ENCODE measurements at regions not wholly inside any gene's neighbourhood (a gene's known extent, or its start where the extent isn't known, plus 50 kb on each side); places are given as distances from the start of the nearest gene placed in this dataset.

DNA sequence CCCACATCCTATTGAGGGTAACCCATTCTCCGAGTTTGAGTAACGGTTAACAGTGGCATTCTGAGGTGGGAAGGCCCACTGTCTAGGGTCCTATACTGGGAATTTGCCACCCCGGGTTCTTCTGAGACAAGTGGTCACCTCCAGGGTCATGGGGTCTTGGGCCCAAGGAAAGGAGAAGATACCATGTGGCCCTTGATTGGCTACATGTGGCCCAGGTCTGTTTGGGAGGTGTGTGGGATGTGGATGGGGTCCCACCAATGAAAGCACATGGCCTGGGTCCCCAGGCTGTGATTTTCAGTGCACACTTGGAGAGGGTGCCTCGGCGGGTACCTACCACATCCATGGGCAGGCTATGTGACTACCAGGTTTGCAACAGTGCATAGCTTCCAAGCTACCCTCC is 214.4 kb downstream of the UBE3A start:
- FAIRE-seq (no peak), DNase-seq (ENCODE audit: low read depth, low spot score) (no peak)
- no peak overlapping the region for H3K4me3 ChIP-seq (replicated peaks in 1 of 3; ENCODE audit: insufficient read depth in 1 of 3, low read depth in 1 of 3, low read length in 3 of 3)
- H3K27ac ChIP-seq (ENCODE audit: insufficient read depth, low read depth, low read length) = no peak overlapping the region
- no peaks in the 10 kb centered on the region for H3K36me3 ChIP-seq (ENCODE audit: control insufficient read depth in 2 of 2, extremely low read depth in 1 of 2, insufficient read depth in 2 of 2, low read length in 2 of 2)
- no peaks in the 10 kb centered on the region for H4K20me1 ChIP-seq (replicated peaks; ENCODE audit: control insufficient read depth, extremely low read depth, insufficient read depth, low read length)
- H2AFZ ChIP-seq (ENCODE audit: low read depth, low read length) = no peak overlapping the region
- no peaks in the 10 kb centered on the region for H3K27me3 ChIP-seq (ENCODE audit: control insufficient read depth in 2 of 2, insufficient read depth in 2 of 2, low read length in 2 of 2)
- no TSS peak for BruUV-seq (replicated peaks)
- H3K9ac ChIP-seq (replicated peaks; ENCODE audit: extremely low read depth, insufficient read depth, low read length) = no peak overlapping the region
- H3K79me2 ChIP-seq (ENCODE audit: control insufficient read depth, insufficient read depth, low read length) = no peaks in the 10 kb centered on the region
- dilution Hi-C loops (cut with MboI; ENCODE audit: extremely low pct_ligation_motif_present, low sequenced_read_pairs) (no loop called here), intact Hi-C loops (cut with micrococcal nuclease) (no loop called here)
- POLR2A ChIA-PET = no interaction called here
- TF ChIP-seq JUN (IDR thresholded peaks at IDR 0.05; ENCODE audit: borderline replicate concordance, insufficient read depth, insufficient read length, low read depth) = no peak
- TF ChIP-seq POLR2A (IDR thresholded peaks at IDR 0.05; ENCODE audit: low read depth, low read length) = no peak
- CTCF ChIA-PET = no interaction called here
- H3K9me3 ChIP-seq (replicated peaks; ENCODE audit: control insufficient read depth, insufficient read depth, low read length) = peaks cover 7% of the 10 kb centered on the region
- no peak overlapping the region for H3K4me2 ChIP-seq (ENCODE audit: insufficient read depth, low read length)
- H3K4me1 ChIP-seq (ENCODE audit: control insufficient read depth, extremely low read depth, insufficient read depth, low read length) = no peaks in the 10 kb centered on the region
- H3K9me1 ChIP-seq (replicated peaks; ENCODE audit: control insufficient read depth, extremely low read depth, insufficient read depth, low read length) = no peaks in the 10 kb centered on the region

DNA sequence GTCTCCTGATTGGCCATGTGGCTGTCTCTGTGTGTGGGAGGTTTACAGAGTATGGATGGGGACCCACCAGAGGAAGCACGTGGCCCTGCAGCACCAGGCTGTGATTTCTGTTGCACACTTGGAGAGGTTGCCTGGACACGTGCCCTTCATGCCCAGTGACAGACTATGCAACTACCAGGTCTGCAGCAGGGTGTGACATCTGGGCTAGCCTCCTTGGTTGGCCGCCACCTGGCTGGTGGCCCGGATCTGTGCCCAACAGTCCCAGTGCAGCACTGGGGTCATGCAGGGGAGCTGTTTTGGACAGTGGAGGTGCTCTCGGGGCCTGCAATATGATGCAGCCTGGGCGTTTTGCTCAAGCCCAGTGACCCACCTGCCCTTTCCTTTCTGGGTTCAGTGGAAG is 212.5 kb downstream of the UBE3A start:
- H3K36me3 ChIP-seq (ENCODE audit: control insufficient read depth in 2 of 2, extremely low read depth in 1 of 2, insufficient read depth in 2 of 2, low read length in 2 of 2) = no peaks in the 10 kb centered on the region
- ChIA-PET POLR2A (no interaction called here), CTCF (no interaction called here)
- no peaks in the 10 kb centered on the region for H3K4me1 ChIP-seq (ENCODE audit: control insufficient read depth, extremely low read depth, insufficient read depth, low read length)
- H3K9me3 ChIP-seq (replicated peaks; ENCODE audit: control insufficient read depth, insufficient read depth, low read length) = peaks cover 2% of the 10 kb centered on the region
- FAIRE-seq (no peak), DNase-seq (ENCODE audit: low read depth, low spot score) (no peak)
- H3K79me2 ChIP-seq (ENCODE audit: control insufficient read depth, insufficient read depth, low read length) = no peaks in the 10 kb centered on the region
- dilution Hi-C loops (cut with MboI; ENCODE audit: extremely low pct_ligation_motif_present, low sequenced_read_pairs) (no loop called here), intact Hi-C loops (cut with micrococcal nuclease) (no loop called here)
- no peak overlapping the region for H3K27ac ChIP-seq (ENCODE audit: insufficient read depth, low read depth, low read length)
- no peak overlapping the region for H2AFZ ChIP-seq (ENCODE audit: low read depth, low read length)
- no peaks in the 10 kb centered on the region for H3K9me1 ChIP-seq (replicated peaks; ENCODE audit: control insufficient read depth, extremely low read depth, insufficient read depth, low read length)
- no peaks in the 10 kb centered on the region for H3K27me3 ChIP-seq (ENCODE audit: control insufficient read depth in 2 of 2, insufficient read depth in 2 of 2, low read length in 2 of 2)
- H3K9ac ChIP-seq (replicated peaks; ENCODE audit: extremely low read depth, insufficient read depth, low read length) = no peak overlapping the region
- no peak overlapping the region for H3K4me2 ChIP-seq (ENCODE audit: insufficient read depth, low read length)
- H3K4me3 ChIP-seq (replicated peaks in 1 of 3; ENCODE audit: insufficient read depth in 1 of 3, low read depth in 1 of 3, low read length in 3 of 3) = no peak overlapping the region
- TF ChIP-seq FOS (IDR thresholded peaks at IDR 0.05; ENCODE audit: borderline replicate concordance, insufficient read depth, low read length) (no peak), POLR2AphosphoS5 (IDR thresholded peaks at IDR 0.05; ENCODE audit: insufficient read depth, low read depth, low read length) (no peak), GATA2 (IDR thresholded peaks at IDR 0.05; ENCODE audit: insufficient read depth, insufficient read length, low read depth, low read length) (no peak), POLR2A (IDR thresholded peaks at IDR 0.05; ENCODE audit: low read depth, low read length) (no peak), JUN (IDR thresholded peaks at IDR 0.05; ENCODE audit: borderline replicate concordance, insufficient read depth, insufficient read length, low read depth) (no peak), MYC (IDR thresholded peaks at IDR 0.05; ENCODE audit: low read depth, low read length) (no peak), EZH2 (IDR thresholded peaks at IDR 0.05; ENCODE audit: borderline replicate concordance, low read depth, low read length, severe bottlenecking) (no peak)
- TF ChIP-seq, protein P1, sequence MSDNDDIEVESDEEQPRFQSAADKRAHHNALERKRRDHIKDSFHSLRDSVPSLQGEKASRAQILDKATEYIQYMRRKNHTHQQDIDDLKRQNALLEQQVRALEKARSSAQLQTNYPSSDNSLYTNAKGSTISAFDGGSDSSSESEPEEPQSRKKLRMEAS (IDR thresholded peaks at IDR 0.05; ENCODE audit: insufficient read depth, insufficient read length) = no peak
- TF ChIP-seq, protein P2, sequence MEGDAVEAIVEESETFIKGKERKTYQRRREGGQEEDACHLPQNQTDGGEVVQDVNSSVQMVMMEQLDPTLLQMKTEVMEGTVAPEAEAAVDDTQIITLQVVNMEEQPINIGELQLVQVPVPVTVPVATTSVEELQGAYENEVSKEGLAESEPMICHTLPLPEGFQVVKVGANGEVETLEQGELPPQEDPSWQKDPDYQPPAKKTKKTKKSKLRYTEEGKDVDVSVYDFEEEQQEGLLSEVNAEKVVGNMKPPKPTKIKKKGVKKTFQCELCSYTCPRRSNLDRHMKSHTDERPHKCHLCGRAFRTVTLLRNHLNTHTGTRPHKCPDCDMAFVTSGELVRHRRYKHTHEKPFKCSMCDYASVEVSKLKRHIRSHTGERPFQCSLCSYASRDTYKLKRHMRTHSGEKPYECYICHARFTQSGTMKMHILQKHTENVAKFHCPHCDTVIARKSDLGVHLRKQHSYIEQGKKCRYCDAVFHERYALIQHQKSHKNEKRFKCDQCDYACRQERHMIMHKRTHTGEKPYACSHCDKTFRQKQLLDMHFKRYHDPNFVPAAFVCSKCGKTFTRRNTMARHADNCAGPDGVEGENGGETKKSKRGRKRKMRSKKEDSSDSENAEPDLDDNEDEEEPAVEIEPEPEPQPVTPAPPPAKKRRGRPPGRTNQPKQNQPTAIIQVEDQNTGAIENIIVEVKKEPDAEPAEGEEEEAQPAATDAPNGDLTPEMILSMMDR (IDR thresholded peaks at IDR 0.05; ENCODE audit: extremely low read depth in 1 of 2, insufficient read depth in 1 of 2, low read depth in 1 of 2, low read length in 2 of 2) = no peak
- BruUV-seq (replicated peaks) = no TSS peak
- H4K20me1 ChIP-seq (replicated peaks; ENCODE audit: control insufficient read depth, extremely low read depth, insufficient read depth, low read length) = no peaks in the 10 kb centered on the region
